Fibroblast of upper back skin (primary cell): ENCODE measurements at regions not wholly inside any gene's neighbourhood (a gene's known extent, or its start where the extent isn't known, plus 50 kb on each side); places are given as distances from the start of the nearest gene placed in this dataset.
"Not testable (repeated sequence)": the region's sequence is repeated elsewhere in the genome, so short reads cannot be mapped to it uniquely, and the experiment has no call there.

Experiments used
- DNase-seq: peaks from one replicate; pipeline ENCODE4 v3.0.0-alpha.2; 2013

- DNase-seq = no peak
Measured at GRCh38 chr7:116342125-116342524, 131.8 kb downstream of the TES start.

- no peak for DNase-seq
Measured at GRCh38 chr7:116347151-116347832, 137.0 kb downstream of the TES start.

GRCh38 chr7:116348346-116348745, 138.0 kb downstream of the TES start:
- DNase-seq = no peak

- no peak for DNase-seq
Measured at GRCh38 chr7:116351966-116352365, 141.6 kb downstream of the TES start.

- peak; percentile 4 for DNase-seq
Measured at GRCh38 chr7:116353647-116354046, 143.3 kb downstream of the TES start.

GRCh38 chr7:116354171-116354545, 143.8 kb downstream of the TES start:
- peak; percentile 80 for DNase-seq

GRCh38 chr7:116354546-116355423, 144.4 kb downstream of the TES start:
- peak; percentile 90 for DNase-seq

- DNase-seq = no peak
Measured at GRCh38 chr7:116355424-116355765, 144.1 kb upstream of the CAV2 start.

- DNase-seq = no peak
Measured at GRCh38 chr7:116356333-116356965, 143.1 kb upstream of the CAV2 start.

GRCh38 chr7:116356979-116357378, 142.6 kb upstream of the CAV2 start:
- peak; percentile 30 for DNase-seq

GRCh38 chr7:116357781-116358670, 141.5 kb upstream of the CAV2 start:
- peak; percentile 55 for DNase-seq

- DNase-seq = no peak
Measured at GRCh38 chr7:116361767-116362166, 137.8 kb upstream of the CAV2 start.

GRCh38 chr7:116363637-116364432, 135.7 kb upstream of the CAV2 start:
- peak; percentile 27 for DNase-seq

GRCh38 chr7:116364469-116364868, 135.1 kb upstream of the CAV2 start:
- DNase-seq = no peak

- no peak for DNase-seq
Measured at GRCh38 chr7:116365797-116366196, 133.7 kb upstream of the CAV2 start.

- DNase-seq = no peak
Measured at GRCh38 chr7:116367171-116367813, 132.2 kb upstream of the CAV2 start.

GRCh38 chr7:116368965-116369364, 130.6 kb upstream of the CAV2 start:
- DNase-seq = no peak

- not testable (repeated sequence) for DNase-seq
Measured at GRCh38 chr7:116371536-116371935, 128.0 kb upstream of the CAV2 start.

- DNase-seq = not testable (repeated sequence)
Measured at GRCh38 chr7:116373229-116373628, 126.3 kb upstream of the CAV2 start.

GRCh38 chr7:116377721-116378120, 121.8 kb upstream of the CAV2 start:
- DNase-seq = no peak

- DNase-seq = peak; percentile 30
Measured at GRCh38 chr7:116380025-116380424, 119.5 kb upstream of the CAV2 start.
